HCT116 (cell line): ENCODE measurements at regions not wholly inside any gene's neighbourhood (a gene's known extent, or its start where the extent isn't known, plus 50 kb on each side); places are given as distances from the start of the nearest gene placed in this dataset.

ENCODE experiments used
- ATAC-seq: fragments of 200-7000 bp; cut with Tn5 transposase; 2 replicates; pipeline ENCODE4 v1.9.1; 2020; ENCODE audit warnings: mild to moderate bottlenecking, moderate library complexity
- BruUV-seq: library from RNA; stranded (reverse); fragments of 400-500 nt; replicated peaks from 2 replicates; lab custom pipeline; 2021; lab: Mats Ljungman, UMichigan
- CTCF ChIA-PET: fragments of 300-600 bp; sonication (Branson Sonifier 250); formaldehyde crosslinking; loops from one replicate; lab custom pipeline; 2021; ENCODE audit warnings: antibody characterized with exemption; lab: Charles Lee
- POLR2A ChIA-PET: fragments of 300-600, 350-600 bp; sonication (Branson Sonifier 250); formaldehyde crosslinking; loops from one replicate; lab custom pipeline; 2021; ENCODE audit warnings: antibody characterized with exemption; lab: Charles Lee
- RAD21 ChIA-PET, 2 experiments: fragments of 300-600 bp; sonication (Branson Sonifier 250); formaldehyde crosslinking; loops; one replicate each; lab custom pipeline; 2023; ENCODE audit warnings: low total read pairs in 2 of 2; ENCODE audit not compliant: uncharacterized antibody in 2 of 2, unreplicated experiment in 2 of 2, low non-redundant PET in 1 of 2; lab: Charles Lee
- DNase-seq: peaks from one replicate; pipeline ENCODE4 v3.0.0-alpha.2; 2010; ENCODE audit warnings: low read depth, low spot score
- H2AFZ ChIP-seq: fragments of 200-600 bp; shearing (Covaris generic), sonication (generic); 2 replicates; pipeline ENCODE4 v1.6.1; 2017; ENCODE audit warnings: low read depth, mixed run types, mixed read lengths, antibody characterized with exemption, low read length; ENCODE audit not compliant: poor library complexity, severe bottlenecking
- H3K27ac ChIP-seq: 2 replicates; pipeline ENCODE4 v1.5.1; 2012; ENCODE audit warnings: low read depth, low read length
- H3K27me3 ChIP-seq: fragments of 200-600 bp; sonication (generic); 2 replicates; pipeline ENCODE4 v1.6.1; 2016; ENCODE audit warnings: mixed run types, low read length, mixed read lengths; ENCODE audit not compliant: insufficient read depth
- H3K36me3 ChIP-seq, 2 experiments: fragments of 200-500 bp in 1 of 2; fragments of 200-600 bp in 1 of 2; sonication (Bioruptor generic) in 1 of 2; sonication (generic) in 1 of 2; 2 replicates each; pipeline versions ENCODE4 v1.5.1 to v1.6.1; 2014 to 2016; ENCODE audit warnings: low read length in 2 of 2, inconsistent platforms in 1 of 2, mixed read lengths in 1 of 2, mixed run types in 1 of 2; ENCODE audit not compliant: insufficient read depth in 2 of 2, control insufficient read depth in 1 of 2
- H3K4me1 ChIP-seq, 2 experiments: fragments of 200-600 bp in 1 of 2; sonication (generic) in 1 of 2; 2 replicates each; pipeline versions ENCODE4 v1.5.1 to v1.6.1; 2012 to 2017; ENCODE audit warnings: low read length in 2 of 2, inconsistent platforms in 1 of 2, mild to moderate bottlenecking in 1 of 2, mixed read lengths in 1 of 2, mixed run types in 1 of 2, moderate library complexity in 1 of 2; ENCODE audit not compliant: insufficient read depth in 2 of 2, control insufficient read depth in 1 of 2
- H3K4me2 ChIP-seq: fragments of 200-600 bp; sonication (generic); 2 replicates; pipeline ENCODE4 v1.6.1; 2017; ENCODE audit warnings: mixed run types, low read length, mixed read lengths
- H3K4me3 ChIP-seq, 2 experiments: fragments of 200-600 bp in 1 of 2; sonication (generic) in 1 of 2; replicated peaks in 1 of 2; 2 replicates each; pipeline ENCODE4 v1.5.1; 2011 to 2016; ENCODE audit warnings: low read length in 2 of 2, control low read depth in 1 of 2, low read depth in 1 of 2, mild to moderate bottlenecking in 1 of 2, mixed read lengths in 1 of 2, mixed run types in 1 of 2
- H3K79me2 ChIP-seq: fragments of 200-600 bp; sonication (generic); 2 replicates; pipeline ENCODE4 v1.6.1; 2017; ENCODE audit warnings: mild to moderate bottlenecking, mixed run types, low read length, moderate library complexity, mixed read lengths; ENCODE audit not compliant: insufficient read depth
- H3K9ac ChIP-seq: fragments of 200-600 bp; sonication (generic); 2 replicates; pipeline ENCODE4 v1.6.1; 2016; ENCODE audit warnings: low read length, mixed read lengths
- H3K9me2 ChIP-seq: fragments of 200-600 bp; sonication (generic), shearing (Covaris generic); 2 replicates; pipeline ENCODE4 v1.6.1; 2017; ENCODE audit warnings: mixed run types, mild to moderate bottlenecking, moderate library complexity; ENCODE audit not compliant: insufficient read depth
- H3K9me3 ChIP-seq, 2 experiments: fragments of 200-500 bp in 1 of 2; fragments of 200-600 bp in 1 of 2; sonication (Bioruptor generic) in 1 of 2; sonication (generic) in 1 of 2; 2 replicates each; pipeline ENCODE4 v1.6.1; 2014 to 2017; ENCODE audit warnings: low read length in 2 of 2, mixed read lengths in 2 of 2, inconsistent platforms in 1 of 2, low read depth in 1 of 2, mild to moderate bottlenecking in 1 of 2, mixed run types in 1 of 2, moderate library complexity in 1 of 2; ENCODE audit not compliant: control insufficient read depth in 1 of 2, insufficient read depth in 1 of 2
- H4K20me1 ChIP-seq: fragments of 200-600 bp; sonication (generic), shearing (Covaris generic); 2 replicates; pipeline ENCODE4 v1.6.1; 2017; ENCODE audit warnings: mixed run types, mild to moderate bottlenecking, moderate library complexity; ENCODE audit not compliant: insufficient read depth
- CBX3 ChIP-seq: IDR thresholded peaks from 2 replicates; pipeline ENCODE4 v1.6.1; 2012; ENCODE audit warnings: low read depth
- EGR1 ChIP-seq: IDR thresholded peaks from 2 replicates; pipeline ENCODE4 v1.6.1; 2012; ENCODE audit warnings: low read depth
- ELF1 ChIP-seq: IDR thresholded peaks from 2 replicates; pipeline ENCODE4 v1.6.1; 2012; ENCODE audit warnings: low read depth, borderline replicate concordance
- EZH2 ChIP-seq: fragments of 200-600 bp; sonication (generic); IDR thresholded peaks from 2 replicates; pipeline ENCODE4 v1.6.1; 2017; ENCODE audit warnings: antibody characterized with exemption, mixed run types
- EZH2phosphoT487 ChIP-seq: fragments of 200-600 bp; IDR thresholded peaks from 2 replicates; pipeline ENCODE4 v1.6.1; 2018; ENCODE audit warnings: antibody characterized with exemption, borderline replicate concordance
- FOSL1 ChIP-seq: IDR thresholded peaks from 2 replicates; pipeline ENCODE4 v1.6.1; 2012; ENCODE audit warnings: low read depth
- JUND ChIP-seq: IDR thresholded peaks from 2 replicates; pipeline ENCODE4 v1.6.1; 2012
- MAX ChIP-seq: IDR thresholded peaks from 2 replicates; pipeline ENCODE4 v1.6.1; 2012
- POLR2A ChIP-seq: IDR thresholded peaks from 2 replicates; pipeline ENCODE4 v1.7.0; 2011; ENCODE audit warnings: borderline replicate concordance; ENCODE audit not compliant: insufficient read depth, insufficient read length; ENCODE audit errors: extremely low read depth
- POLR2AphosphoS5 ChIP-seq: IDR thresholded peaks from 2 replicates; pipeline ENCODE4 v1.6.1; 2011; ENCODE audit warnings: mild to moderate bottlenecking, low read depth, low read length, moderate library complexity
- SIN3A ChIP-seq: IDR thresholded peaks from 2 replicates; pipeline ENCODE4 v1.6.1; 2012; ENCODE audit warnings: low read depth
- SP1 ChIP-seq: IDR thresholded peaks from 2 replicates; pipeline ENCODE4 v1.6.1; 2012; ENCODE audit warnings: low read depth
- TCF7L2 ChIP-seq: IDR thresholded peaks from 2 replicates; pipeline ENCODE4 v1.7.0; 2011; ENCODE audit warnings: borderline replicate concordance, inconsistent platforms; ENCODE audit not compliant: insufficient read depth, insufficient read length; ENCODE audit errors: extremely low read depth
- intact Hi-C: fragments of 100-400 bp; cut with micrococcal nuclease; formaldehyde crosslinking; loops from 2 replicates; pipeline ENCODE4 v1.10.0; 2022
- TF ChIP-seq, protein P1 (sequence below): IDR thresholded peaks from 2 replicates; pipeline ENCODE4 v1.6.1; 2012

GRCh38 chr9:631596-631995 is 209.9 kb upstream of the DMRT1 start:
- Histone ChIP-seq H3K9me3 (no peaks in the 10 kb centered on the region; a peak in 1 of 4 replicates), H3K9me2 (no peaks in the 10 kb centered on the region), H3K36me3 (no peaks in the 10 kb centered on the region), H3K27ac (no peak overlapping the region), H3K4me2 (no peak overlapping the region), H2AFZ (no peak overlapping the region), H3K79me2 (no peaks in the 10 kb centered on the region), H3K9ac (no peak overlapping the region), H4K20me1 (no peaks in the 10 kb centered on the region), H3K27me3 (no peaks in the 10 kb centered on the region), H3K4me1 (peaks cover 0 to 8% of the 10 kb centered on the region in 2 experiments; a peak in 1 of 4 replicates), H3K4me3 (no peak overlapping the region)
- TF ChIP-seq CBX3, result no peak
- DNase-seq (no peak), ATAC-seq (peak; percentile 63)
- BruUV-seq, result no TSS peak
- RAD21 ChIA-PET, result no interaction called here
- CTCF ChIA-PET, result no interaction called here
- intact Hi-C loops, result no loop called here
- POLR2A ChIA-PET, result no interaction called here

- H3K9ac ChIP-seq, result no peak overlapping the region
- H3K36me3 ChIP-seq, result no peaks in the 10 kb centered on the region
- BruUV-seq, result no TSS peak
- RAD21 ChIA-PET, result no interaction called here
- H3K27me3 ChIP-seq, result no peaks in the 10 kb centered on the region
- no peaks in the 10 kb centered on the region for H3K9me2 ChIP-seq
- CTCF ChIA-PET, result no interaction called here
- DNase-seq, result no peak
- H3K4me1 ChIP-seq, result peaks cover 0 to 8% of the 10 kb centered on the region in 2 experiments; a peak in 1 of 4 replicates
- no peaks in the 10 kb centered on the region for H4K20me1 ChIP-seq
- no peak overlapping the region for H3K27ac ChIP-seq
- no peak for TF ChIP-seq MAX
- TF ChIP-seq EGR1, result no peak
- no peak for TF ChIP-seq CBX3
- TF ChIP-seq POLR2AphosphoS5, result no peak
- TF ChIP-seq TCF7L2, result no peak
- no peak for TF ChIP-seq JUND
- TF ChIP-seq EZH2phosphoT487, result no peak
- TF ChIP-seq SIN3A, result no peak
- TF ChIP-seq EZH2, result no peak
- no peak for TF ChIP-seq FOSL1
- TF ChIP-seq SP1, result no peak
- TF ChIP-seq ELF1, result no peak
- TF ChIP-seq, protein P1, sequence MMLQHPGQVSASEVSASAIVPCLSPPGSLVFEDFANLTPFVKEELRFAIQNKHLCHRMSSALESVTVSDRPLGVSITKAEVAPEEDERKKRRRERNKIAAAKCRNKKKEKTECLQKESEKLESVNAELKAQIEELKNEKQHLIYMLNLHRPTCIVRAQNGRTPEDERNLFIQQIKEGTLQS, result no peak
- no peak for TF ChIP-seq POLR2A
- TF ChIP-seq, all 23 proteins: peak for 0
- Histone ChIP-seq H2AFZ (no peak overlapping the region), H3K4me3 (no peak overlapping the region), H3K4me2 (no peak overlapping the region), H3K79me2 (no peaks in the 10 kb centered on the region), H3K9me3 (no peaks in the 10 kb centered on the region; a peak in 1 of 4 replicates)
- no peak for ATAC-seq
- intact Hi-C loops, result no loop called here
- POLR2A ChIA-PET, result no interaction called here
Observed at GRCh38 chr9:633461-633860, 208.0 kb upstream of the DMRT1 start.
